DMS153 treated with DMSO at 0.1 percent for 48 hours (cell line): ENCODE measurements at regions not wholly inside any gene's neighbourhood (a gene's known extent, or its start where the extent isn't known, plus 50 kb on each side); places are given as distances from the start of the nearest gene placed in this dataset.
"Not testable (repeated sequence)": the region's sequence is repeated elsewhere in the genome, so short reads cannot be mapped to it uniquely, and the experiment has no call there.

ENCODE experiments used
- DNase-seq: peaks from one replicate; lab custom pipeline; 2025; ENCODE audit not compliant: unreplicated experiment; lab: John Stamatoyannopoulos, UW

DNA sequence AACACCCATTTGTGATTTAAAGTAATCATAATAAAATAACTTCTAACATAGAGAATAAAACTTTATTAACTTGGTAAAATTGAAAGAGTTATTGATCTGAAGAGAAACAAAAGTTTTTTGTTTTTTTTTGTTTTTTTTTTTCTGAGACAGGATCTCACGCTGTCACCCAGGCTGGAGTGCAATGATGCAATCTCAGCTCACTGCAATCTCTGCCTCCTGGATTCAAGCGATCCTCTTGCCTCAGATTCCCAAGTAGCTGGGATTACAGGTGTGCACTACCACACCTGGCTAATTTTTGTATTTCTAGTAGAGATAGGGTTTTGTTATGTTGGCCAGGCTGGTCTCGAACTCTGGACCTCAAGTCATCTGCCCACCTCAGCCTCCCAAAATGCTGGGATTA is 116.5 kb upstream of the SPATA31D4 start:
- not testable (repeated sequence) for DNase-seq

- DNase-seq: no peak
These were observed 113.8 kb upstream of the SPATA31D4 start for GRCh38 chr9:81814401-81814793.

DNA sequence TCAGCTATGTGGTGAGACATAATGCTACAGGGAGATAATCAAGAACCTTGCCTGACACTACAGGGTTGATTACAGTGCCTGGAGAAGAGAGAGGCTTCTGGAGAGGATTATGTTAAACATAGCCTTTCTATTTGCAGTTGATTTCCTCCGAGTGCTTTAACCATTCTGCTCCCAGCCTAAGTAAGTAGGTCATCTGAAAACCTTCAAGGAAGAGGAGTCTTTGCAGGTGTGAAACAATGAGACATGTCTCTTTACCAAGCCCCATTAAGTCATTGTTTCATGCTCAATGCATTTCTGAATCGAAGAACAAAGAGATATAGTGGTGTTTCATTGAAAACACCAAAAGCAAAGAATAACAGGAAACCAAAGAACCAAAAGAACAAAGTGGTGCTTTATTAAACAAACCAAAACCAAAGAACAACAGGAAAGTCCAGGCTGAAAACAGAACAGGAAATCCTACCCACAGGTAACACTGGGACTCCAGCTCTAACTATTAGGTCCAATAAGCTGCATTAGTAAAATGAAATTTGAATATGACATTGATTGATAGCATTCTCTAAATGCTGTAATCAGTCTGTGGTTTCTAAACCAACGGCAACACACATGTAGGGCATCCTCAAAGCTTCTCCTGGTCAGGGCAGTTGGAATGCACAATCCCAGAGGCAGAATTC is 113.3 kb upstream of the SPATA31D4 start:
- peak; percentile 53 for DNase-seq

DNA sequence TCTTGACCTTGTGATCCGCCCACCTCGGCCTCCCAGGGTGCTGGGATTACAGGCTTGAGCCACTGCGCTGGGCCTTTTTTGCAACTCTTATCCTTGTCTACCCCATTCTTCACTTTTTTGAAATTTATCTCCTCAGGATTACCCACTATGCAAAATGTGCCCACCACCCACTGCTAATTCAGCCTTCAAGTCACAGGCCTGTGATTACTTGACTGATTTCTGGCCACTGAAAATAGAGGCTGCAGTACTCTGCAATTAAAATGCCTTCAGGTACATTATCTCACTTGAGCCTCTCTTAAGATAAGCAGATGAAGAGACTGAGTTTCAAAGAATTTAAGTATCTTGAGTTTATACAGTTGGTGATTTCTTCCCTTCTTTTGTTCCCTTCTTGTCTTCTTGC is 112.4 kb upstream of the SPATA31D4 start:
- DNase-seq: no peak

DNA sequence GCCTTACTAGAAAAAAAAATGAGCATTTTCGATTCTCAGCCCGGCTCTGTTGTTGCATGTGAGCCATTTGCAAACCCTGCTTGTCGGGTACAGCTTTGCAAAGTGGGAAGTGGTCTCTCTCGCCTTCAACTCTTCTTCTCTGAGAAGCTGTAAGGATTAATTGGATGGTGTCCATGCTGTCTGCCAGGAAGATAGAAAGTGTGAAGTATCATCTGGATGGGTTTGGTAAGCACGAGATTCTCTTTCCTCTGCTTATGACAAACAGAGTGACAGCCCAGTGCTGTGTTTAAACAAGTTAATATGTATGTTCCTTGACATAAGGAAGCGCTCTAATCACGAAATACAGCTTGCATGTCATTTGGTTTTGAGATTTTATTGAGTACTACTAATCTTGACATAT is 109.1 kb upstream of the SPATA31D4 start:
- DNase-seq: no peak

- DNase-seq: no peak
These were observed 108.2 kb upstream of the SPATA31D4 start for GRCh38 chr9:81819859-81820546.

DNA sequence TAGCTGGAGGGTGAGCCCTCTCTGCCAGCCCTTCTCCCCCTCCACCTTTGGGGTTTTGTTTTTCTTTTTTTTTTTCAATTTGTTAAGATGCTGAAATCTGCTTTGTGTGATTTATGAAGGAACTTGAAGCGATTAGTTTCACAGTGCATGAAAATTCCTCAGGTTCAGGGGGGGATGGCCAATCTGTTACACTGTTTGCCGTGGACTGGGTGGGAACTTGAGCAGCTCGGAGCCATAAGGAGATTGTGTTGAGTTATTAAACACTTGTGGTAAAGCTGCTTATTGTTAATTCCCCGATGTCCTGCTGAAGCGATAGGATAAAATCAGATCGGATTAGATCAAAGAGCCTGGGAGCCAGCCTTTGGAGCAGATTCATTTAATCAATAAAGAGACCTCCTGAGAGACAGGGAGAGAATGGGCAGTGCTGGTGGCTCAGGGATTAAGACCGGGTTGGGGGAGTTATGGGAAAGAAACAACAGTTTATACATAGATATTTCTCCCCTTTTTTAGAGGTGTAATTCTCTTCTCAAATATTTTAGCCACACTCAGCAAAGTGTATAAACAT is 105.8 kb upstream of the SPATA31D4 start:
- no peak for DNase-seq

GRCh38 chr9:81822967-81823366 is 105.3 kb upstream of the SPATA31D4 start:
- no peak for DNase-seq

DNA sequence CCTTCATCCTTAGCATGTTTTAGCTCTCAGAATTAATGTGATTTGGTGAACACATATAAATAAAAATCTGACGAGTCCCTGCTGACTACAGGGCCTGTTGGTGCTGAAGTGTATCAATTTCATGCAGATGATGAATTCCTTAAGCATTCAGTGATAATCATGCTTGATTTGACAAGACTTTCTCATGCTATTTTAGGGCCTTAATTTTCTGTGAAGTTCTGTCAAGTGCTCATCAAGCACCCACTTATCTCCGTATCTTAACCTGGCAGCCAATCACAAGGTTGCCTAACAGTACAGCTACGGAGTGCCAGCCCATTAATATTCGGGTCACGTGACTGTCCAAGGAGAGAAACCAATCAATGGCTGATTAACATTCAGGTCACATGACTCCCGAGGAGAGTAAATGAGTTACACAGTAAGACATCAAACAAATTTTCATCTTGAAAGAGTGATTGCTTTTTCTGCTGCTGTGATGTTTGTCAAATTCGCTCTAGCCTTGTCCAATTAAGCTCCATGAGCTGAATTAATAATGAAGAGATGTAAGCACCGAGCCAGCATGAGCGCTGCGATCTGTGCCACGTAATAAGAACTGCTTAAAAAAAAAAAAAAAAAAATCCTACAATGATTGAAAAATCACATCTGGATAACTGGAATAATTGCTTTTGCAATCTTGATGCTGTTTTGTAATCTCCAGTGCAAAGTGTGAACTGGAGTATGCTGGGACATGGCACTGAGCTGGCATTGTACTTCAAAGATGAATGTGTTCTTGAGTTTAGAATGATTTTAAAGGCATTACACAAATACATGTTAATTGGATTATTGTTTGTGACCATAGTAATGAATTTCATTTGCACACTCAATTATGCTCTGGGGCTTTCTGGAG is 104.3 kb upstream of the SPATA31D4 start:
- no peak for DNase-seq

GRCh38 chr9:81824802-81825730 is 103.2 kb upstream of the SPATA31D4 start:
- no peak for DNase-seq

DNA sequence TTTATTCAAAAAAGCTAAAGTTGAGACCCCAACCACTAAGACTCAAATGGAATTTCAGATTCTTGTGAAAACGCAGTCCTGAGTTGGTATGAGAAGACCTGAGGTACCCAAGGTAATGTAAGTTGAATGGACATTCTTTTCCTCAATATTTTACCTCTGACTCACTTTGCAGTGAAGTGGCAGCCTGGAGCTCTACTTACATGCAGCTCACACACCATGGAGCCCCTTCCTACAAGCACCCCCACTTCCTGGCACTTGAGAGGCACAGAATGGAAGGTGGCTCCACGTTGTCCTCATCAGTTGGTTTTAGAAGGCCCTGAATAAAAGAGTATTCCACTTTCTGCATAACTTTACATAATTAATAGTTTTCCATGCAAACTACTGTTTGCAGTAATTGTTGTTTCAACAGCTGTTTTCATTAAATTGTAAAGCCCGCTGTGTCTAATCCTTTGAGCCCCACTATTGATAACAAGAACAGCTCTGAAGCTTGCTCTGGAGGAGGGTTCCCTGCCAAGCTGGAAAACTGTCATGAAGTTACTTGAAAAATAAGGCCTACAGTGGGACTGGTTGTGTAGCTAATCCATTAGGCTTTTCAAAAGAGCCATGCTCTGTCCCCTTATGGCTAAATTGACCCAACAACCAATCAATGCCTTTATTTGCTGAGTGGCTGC is 102.2 kb upstream of the SPATA31D4 start:
- no peak for DNase-seq

GRCh38 chr9:81826517-81826906 is 101.7 kb upstream of the SPATA31D4 start:
- peak; percentile 67 for DNase-seq

GRCh38 chr9:81827616-81828296 is 100.5 kb upstream of the SPATA31D4 start:
- no peak for DNase-seq

DNA sequence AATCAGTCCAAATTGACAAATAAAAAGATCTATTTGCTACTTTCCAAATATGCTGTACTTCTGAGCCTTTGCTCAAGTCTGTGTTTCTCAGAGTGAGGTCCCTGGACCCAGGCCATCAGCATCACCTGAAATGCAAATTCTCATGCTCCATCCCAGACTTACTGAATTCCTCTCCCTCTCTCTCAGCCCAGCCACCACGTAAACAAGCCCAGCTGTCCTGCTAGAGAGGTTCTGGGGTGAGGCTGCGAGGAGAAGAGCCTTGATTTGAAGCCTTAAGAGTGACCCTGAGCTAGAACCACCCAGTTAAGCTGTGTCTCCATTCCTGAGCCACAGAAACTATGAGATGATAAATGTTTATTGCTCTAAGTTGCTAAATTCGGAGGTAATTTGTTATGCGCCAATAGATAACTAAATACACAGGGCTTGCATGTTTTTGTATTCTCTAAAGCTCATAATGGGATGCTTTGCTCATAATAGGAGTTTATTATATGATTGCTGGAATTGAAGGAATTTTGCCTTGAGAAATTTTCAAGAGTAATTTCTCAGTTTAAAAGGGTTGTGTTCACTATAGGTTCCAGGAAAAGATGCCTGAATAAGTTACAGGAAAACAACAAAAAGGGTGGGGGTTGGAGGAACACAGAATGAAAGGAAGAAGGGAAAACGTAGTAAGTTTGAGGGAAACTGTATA is 98.9 kb upstream of the SPATA31D4 start:
- no peak for DNase-seq

GRCh38 chr9:81830431-81830830 is 97.8 kb upstream of the SPATA31D4 start:
- DNase-seq: not testable (repeated sequence)

DNA sequence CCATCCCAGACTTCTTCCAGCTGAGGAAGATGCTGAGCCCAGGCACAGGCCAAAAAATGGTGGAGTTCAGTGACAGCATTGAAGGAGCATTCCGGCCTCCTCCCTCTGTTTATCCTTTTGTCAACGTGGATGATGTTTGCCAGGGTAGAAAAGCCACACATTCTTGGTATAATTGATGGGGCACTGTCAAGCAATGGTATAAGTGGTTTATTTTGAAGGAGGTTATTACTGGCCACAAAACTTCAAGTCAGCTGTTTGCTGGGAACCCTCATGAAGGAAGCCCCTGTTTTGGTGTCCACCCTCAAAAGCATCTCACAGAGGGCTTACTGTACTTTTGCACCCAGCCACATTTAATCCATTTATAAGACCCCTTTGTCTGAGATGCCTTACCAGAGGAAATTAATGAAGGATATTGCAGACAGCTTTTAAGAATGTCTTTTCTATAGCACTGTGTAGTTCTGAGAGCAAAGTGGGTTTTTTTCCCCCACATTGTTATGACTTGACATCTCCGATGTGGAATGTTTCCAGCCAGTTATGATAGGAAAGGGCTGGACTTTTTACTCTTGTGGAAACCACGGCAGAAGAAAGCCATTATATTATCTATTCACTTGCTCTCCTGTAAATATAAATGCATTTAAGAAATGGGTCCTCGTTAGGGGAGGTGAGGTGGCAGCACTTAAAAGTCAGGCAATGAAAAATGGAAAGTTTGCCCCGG is 95.5 kb upstream of the SPATA31D4 start:
- no peak for DNase-seq

DNA sequence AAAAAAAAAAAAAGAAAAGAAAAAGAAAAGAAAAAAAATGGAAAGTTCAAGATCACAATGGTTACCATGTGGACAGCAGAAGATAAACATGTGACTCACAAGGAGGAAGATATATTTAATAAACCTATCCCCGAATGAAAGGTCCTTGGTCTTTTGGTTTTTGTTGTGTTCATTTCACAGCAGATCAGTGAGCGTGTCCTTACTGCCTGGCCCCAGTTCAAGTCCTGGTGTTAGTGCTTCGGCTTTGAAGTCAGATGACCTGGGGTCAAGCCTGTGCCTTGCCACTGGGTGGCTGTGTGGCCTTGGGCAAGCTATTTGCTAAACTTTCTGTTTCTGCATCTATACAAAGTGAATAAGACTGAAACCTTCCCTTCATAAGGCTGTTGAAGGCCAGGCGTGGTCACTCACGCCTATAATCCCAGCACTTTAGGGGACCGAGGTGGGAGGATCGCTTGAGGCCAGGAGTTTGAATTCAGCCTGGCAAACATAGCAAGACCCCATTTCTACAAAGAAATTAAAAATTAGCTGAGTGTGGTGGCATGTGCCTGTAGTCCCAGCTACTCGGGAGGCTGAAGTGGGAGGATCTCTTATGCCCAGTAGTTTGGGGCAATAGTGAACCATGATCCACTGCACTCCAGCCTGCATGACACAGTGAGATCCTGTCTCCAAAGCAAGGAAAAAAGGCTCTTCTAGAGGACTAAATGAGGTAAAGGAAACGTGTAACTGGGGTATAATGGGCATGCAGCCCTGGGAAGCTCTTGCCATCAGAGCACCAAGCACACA is 94.5 kb upstream of the SPATA31D4 start:
- DNase-seq: no peak
